Calu3 (cell line): ENCODE measurements at regions not wholly inside any gene's neighbourhood (a gene's known extent, or its start where the extent isn't known, plus 50 kb on each side); places are given as distances from the start of the nearest gene placed in this dataset.

Experiments used
- BruUV-seq: library from RNA; stranded (reverse); fragments of 400-500 nt; replicated peaks from 2 replicates; lab custom pipeline; 2021; lab: Mats Ljungman, UMichigan
- CTCF ChIA-PET: fragments of 300-600 bp; sonication (Branson Sonifier 250); formaldehyde crosslinking; loops from one replicate; lab custom pipeline; 2022; ENCODE audit warnings: antibody characterized with exemption; lab: Charles Lee
- DNase-seq: peaks from one replicate; pipeline ENCODE4 v3.0.0; 2022
- H3K27ac Mint-ChIP-seq: one replicate; pipeline ENCODE4 v1.8.0; 2022; ENCODE audit warnings: mixed read lengths; ENCODE audit not compliant: unreplicated experiment
- H3K27me3 Mint-ChIP-seq: one replicate; pipeline ENCODE4 v1.8.0; 2022; ENCODE audit warnings: mixed read lengths; ENCODE audit not compliant: unreplicated experiment
- H3K36me3 Mint-ChIP-seq: one replicate; pipeline ENCODE4 v1.8.0; 2022; ENCODE audit warnings: mild to moderate bottlenecking, moderate library complexity, mixed read lengths; ENCODE audit not compliant: insufficient read depth, unreplicated experiment
- H3K4me1 Mint-ChIP-seq: one replicate; pipeline ENCODE4 v1.8.0; 2022; ENCODE audit warnings: mild to moderate bottlenecking, low read depth, mixed read lengths; ENCODE audit not compliant: unreplicated experiment
- H3K4me3 Mint-ChIP-seq: one replicate; pipeline ENCODE4 v1.8.0; 2022; ENCODE audit warnings: mild to moderate bottlenecking, low read depth, moderate library complexity, mixed read lengths; ENCODE audit not compliant: unreplicated experiment
- H3K9me3 Mint-ChIP-seq: one replicate; pipeline ENCODE4 v1.8.0; 2022; ENCODE audit warnings: low read depth, mixed read lengths; ENCODE audit not compliant: unreplicated experiment
- intact Hi-C: fragments of 100-400 bp; cut with micrococcal nuclease; formaldehyde crosslinking; loops from one replicate; pipeline ENCODE4 v1.10.0; 2022; ENCODE audit not compliant: unreplicated experiment
- TF ChIP-seq, protein P1 (sequence below): fragments of 200-600 bp; IDR thresholded peaks from one replicate; pipeline ENCODE4 v1.8.0; 2022; ENCODE audit warnings: antibody characterized with exemption; ENCODE audit not compliant: unreplicated experiment

DNA sequence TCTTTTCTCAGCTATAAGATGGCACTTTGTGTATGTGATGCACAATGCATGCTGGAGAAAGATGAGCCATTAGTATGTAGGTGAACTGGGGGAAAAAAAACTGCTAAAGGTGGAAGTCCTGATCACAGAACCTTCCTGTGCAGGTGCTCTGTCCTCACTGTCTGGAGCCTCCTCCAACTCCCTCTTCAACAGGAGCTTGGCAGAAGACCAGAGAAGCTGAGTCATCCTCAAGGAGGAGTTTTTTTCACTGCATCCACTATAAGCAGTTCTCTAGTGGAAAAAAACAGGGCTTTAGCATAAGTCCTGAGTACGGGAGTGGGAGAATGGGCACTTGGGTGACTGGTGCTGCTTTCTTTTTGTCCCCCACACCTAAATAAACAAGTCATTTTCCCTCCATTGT, 168.4 kb upstream of the CADPS start:
- intact Hi-C loops, result no loop called here
- H3K4me1 Mint-ChIP-seq, result peaks cover 36% of the 10 kb centered on the region

DNA sequence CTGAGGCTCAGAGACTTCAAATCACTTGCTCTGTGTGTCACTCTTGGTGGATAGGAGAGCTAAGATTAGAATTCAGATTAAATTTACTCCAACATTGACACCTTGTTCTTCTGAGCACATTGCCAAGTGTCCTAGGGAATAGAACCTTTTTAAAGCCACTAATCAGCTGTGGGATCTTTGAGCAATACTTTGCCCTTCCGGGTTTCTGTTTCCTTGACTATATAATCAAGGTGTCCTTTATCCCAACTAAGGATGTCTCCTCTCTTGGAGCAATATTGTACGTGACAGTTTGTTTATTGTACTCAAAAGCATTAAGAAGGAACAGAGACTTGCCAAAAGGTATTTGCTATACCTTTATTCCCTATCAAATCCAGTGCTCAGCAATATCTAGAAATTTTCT, 170.9 kb upstream of the CADPS start:
- CTCF ChIA-PET, result interaction anchor here (1.3 kb wide), 1 partner anchor 14 kb away, joined by 3 read pairs; no protein-coding TSS in a partner anchor

More for the DNA sequence above, 168.4 kb upstream of the CADPS start:
- peak; percentile 23 for DNase-seq
- Mint-ChIP-seq H3K9me3 (peaks cover 5% of the 10 kb centered on the region), H3K27me3 (no peaks in the 10 kb centered on the region), H3K4me3 (no peak overlapping the region), H3K27ac (no peak overlapping the region), H3K36me3 (no peaks in the 10 kb centered on the region)
- CTCF ChIA-PET, result interaction anchor here (0.7 kb wide), 1 partner anchor 26 kb away, joined by 3 read pairs; no protein-coding TSS in a partner anchor
- TF ChIP-seq, protein P1, sequence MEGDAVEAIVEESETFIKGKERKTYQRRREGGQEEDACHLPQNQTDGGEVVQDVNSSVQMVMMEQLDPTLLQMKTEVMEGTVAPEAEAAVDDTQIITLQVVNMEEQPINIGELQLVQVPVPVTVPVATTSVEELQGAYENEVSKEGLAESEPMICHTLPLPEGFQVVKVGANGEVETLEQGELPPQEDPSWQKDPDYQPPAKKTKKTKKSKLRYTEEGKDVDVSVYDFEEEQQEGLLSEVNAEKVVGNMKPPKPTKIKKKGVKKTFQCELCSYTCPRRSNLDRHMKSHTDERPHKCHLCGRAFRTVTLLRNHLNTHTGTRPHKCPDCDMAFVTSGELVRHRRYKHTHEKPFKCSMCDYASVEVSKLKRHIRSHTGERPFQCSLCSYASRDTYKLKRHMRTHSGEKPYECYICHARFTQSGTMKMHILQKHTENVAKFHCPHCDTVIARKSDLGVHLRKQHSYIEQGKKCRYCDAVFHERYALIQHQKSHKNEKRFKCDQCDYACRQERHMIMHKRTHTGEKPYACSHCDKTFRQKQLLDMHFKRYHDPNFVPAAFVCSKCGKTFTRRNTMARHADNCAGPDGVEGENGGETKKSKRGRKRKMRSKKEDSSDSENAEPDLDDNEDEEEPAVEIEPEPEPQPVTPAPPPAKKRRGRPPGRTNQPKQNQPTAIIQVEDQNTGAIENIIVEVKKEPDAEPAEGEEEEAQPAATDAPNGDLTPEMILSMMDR, result no peak
- BruUV-seq, result no TSS peak

DNA sequence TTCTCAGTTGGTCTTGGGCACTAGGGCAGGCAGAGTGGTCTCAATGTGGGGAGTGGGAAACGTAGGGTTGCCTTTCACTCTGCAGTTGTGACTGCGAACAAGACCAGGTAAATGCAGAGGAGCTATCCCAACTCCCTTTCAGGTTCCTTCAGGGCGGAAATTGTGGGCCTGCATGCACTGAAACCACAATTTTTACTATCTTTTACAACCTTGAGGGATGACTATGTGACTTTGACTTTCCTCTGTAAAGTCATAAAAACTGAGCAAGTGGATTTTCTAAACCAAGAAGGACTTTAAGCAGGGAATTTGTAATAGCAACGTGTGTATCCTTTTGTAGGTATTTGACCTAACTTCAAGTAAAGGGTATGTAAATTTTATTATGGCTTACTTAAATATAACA, 171.4 kb upstream of the CADPS start:
- no TSS peak for BruUV-seq

More for the DNA sequence above, 170.9 kb upstream of the CADPS start:
- no peaks in the 10 kb centered on the region for H3K36me3 Mint-ChIP-seq
- H3K4me1 Mint-ChIP-seq, result peaks cover 49% of the 10 kb centered on the region
- H3K27ac Mint-ChIP-seq, result no peak overlapping the region
- no TSS peak for BruUV-seq
- intact Hi-C loops, result loop anchor here (1.0 kb wide), 1 partner anchor 23 kb away; no protein-coding TSS in a partner anchor
- no peak for DNase-seq
- H3K4me3 Mint-ChIP-seq, result no peak overlapping the region
- TF ChIP-seq, protein P1, result no peak
- H3K27me3 Mint-ChIP-seq, result no peaks in the 10 kb centered on the region
- peaks cover 5% of the 10 kb centered on the region for H3K9me3 Mint-ChIP-seq

DNA sequence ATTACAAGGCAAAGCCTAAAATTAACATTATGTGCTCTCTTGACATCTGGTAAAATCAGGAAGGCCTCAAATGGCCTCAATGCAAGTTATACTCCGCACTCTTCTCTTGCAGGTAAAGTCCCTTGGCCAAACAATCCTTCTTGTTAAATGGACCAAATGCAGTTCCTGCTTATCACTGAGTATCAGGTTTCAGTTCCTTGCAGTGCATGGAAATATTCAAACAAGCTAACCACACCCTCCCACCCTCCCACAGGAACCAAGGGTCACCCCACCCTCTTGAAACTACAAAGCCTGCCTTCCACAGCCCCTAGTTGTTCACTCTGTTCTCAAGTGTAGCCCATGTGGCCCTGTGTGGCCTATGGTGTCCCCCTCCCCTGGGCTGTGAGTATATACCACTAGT, 171.9 kb upstream of the CADPS start:
- Mint-ChIP-seq H3K9me3 (peaks cover 5% of the 10 kb centered on the region), H3K27me3 (no peaks in the 10 kb centered on the region), H3K27ac (peak overlapping the region; percentile 77), H3K4me1 (peaks cover 55% of the 10 kb centered on the region), H3K36me3 (no peaks in the 10 kb centered on the region), H3K4me3 (no peak overlapping the region)
- intact Hi-C loops, result no loop called here
- no TSS peak for BruUV-seq
- DNase-seq, result peak; percentile 18
- TF ChIP-seq, protein P1, result no peak
- CTCF ChIA-PET, result interaction anchor here (0.8 to 1.3 kb wide), 2 partner anchors 13 to 23 kb away, joined by 3 to 5 read pairs; no protein-coding TSS in a partner anchor

More for the DNA sequence above, 171.4 kb upstream of the CADPS start:
- peak overlapping the region; percentile 77 for H3K27ac Mint-ChIP-seq
- peaks cover 5% of the 10 kb centered on the region for H3K9me3 Mint-ChIP-seq
- H3K36me3 Mint-ChIP-seq, result no peaks in the 10 kb centered on the region
- CTCF ChIA-PET, result interaction anchor here (1.3 kb wide), 1 partner anchor 13 kb away, joined by 3 read pairs; no protein-coding TSS in a partner anchor
- H3K4me3 Mint-ChIP-seq, result no peak overlapping the region
- H3K27me3 Mint-ChIP-seq, result no peaks in the 10 kb centered on the region
- intact Hi-C loops, result loop anchor here (1.0 kb wide), 1 partner anchor 23 kb away; no protein-coding TSS in a partner anchor
- no peak for DNase-seq
- TF ChIP-seq, protein P1, result no peak
- H3K4me1 Mint-ChIP-seq, result peaks cover 50% of the 10 kb centered on the region
